ENCODE measurements at regions not wholly inside any gene's neighbourhood (a gene's known extent, or its start where the extent isn't known, plus 50 kb on each side); places are given as distances from the start of the nearest gene placed in this dataset.

DNA sequence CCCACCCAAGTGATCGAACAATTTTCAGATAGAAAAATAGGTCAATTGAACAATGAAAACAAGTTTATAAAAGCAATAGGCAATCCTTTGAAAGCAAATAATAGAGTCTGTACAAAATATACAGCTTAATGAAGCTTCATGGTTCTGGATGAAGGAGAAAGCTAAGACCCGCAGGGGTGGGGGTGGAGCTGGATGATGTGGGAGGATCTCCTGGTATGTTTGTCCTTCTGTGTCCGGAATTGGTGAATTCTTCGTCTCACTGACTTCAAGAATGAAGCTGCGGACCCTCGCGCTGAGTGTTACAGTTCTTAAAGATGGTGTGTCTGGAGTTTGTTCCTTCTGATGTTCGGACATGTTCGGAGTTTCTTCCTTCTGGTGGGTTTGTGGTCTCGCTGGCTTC is 149.9 kb downstream of the NXNL2 start:
- TF ChIP-seq POLR2A (IDR thresholded peaks at IDR 0.05; ENCODE audit: low read depth, low read length) (no peak), TAF1 (IDR thresholded peaks at IDR 0.05; ENCODE audit: borderline replicate concordance, low read depth, low read length) (no peak)
